HG03457 (cell line): ENCODE measurements at regions not wholly inside any gene's neighbourhood (a gene's known extent, or its start where the extent isn't known, plus 50 kb on each side); places are given as distances from the start of the nearest gene placed in this dataset.

Experiments
- ATAC-seq: cut with Tn5 transposase; IDR thresholded peaks from one replicate; pipeline ENCODE4 v1.9.1; 2021; ENCODE audit warnings: moderate number of reproducible peaks; ENCODE audit not compliant: unreplicated experiment

DNA sequence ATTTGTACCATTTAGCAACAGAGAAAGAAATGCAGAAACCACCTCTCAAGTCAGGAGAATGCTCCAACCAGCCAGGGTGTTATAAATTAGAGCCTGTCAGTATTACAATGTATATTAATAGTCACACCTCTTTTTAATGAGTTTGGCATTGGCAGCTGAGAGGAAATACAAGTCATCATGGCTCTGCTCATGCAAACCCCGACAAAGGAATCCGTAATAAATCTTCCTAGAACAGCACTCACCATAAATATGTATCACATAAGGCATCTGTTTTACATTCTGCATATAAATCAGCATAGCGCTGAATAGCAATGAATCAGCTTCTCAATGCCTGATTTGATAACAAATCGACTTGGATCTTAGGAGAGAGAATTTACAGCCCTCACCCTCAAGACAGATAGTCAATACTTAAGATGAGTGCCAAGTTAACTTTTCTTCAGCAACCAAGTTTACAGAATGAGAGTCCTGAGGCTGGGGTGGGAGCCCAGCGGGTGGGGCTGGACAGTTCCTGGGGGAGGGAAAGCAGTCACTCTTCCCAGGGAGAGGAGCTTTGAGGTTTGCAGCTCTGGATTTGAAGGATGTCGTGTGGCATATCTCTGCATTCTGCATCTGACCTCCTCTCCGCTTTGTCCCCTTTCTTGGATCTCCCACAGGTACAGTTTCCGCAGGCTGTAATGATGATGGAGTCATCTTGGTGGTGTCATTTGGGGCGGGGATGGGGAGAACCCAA is 1034.4 kb upstream of the NR2F2 start:
- ATAC-seq: no peak

DNA sequence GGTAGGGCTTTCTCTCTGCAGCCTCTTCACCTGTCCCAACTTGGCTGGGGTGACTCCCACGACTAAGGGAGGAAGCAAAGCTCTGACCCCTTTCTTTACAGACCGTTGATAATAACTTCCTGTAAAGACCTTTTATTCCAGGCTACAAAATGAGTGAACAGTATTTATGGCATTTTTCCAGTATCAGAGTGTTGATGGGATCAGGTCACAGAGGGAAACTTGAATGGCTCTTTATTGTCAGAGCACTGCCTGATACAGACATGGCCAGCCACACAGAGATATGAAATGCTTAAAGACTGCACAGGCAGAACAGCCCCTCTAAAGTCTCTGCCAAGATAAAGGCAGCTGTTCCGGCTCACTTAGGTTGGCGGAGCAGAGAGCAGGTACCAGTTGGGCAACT is 1033.9 kb upstream of the NR2F2 start:
- ATAC-seq: no peak

DNA sequence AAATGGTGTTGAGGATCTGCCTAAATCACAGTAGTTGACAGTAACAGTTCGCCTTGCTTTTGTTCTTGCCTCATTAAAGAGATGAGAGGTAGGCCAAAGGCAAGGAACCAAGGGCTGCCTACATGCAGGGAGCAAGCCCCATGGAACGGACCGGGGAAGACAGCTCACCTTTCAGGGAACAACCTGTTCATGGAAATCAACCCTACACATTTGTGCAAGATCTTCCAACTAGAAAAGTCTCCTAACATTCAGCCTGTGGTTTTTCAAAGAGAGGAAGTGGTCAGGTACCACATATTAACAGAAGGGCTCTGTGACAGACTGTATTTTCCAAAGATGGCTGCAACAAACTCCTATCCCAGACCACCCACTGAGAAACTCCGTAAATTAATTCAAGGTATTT is 1031.8 kb upstream of the NR2F2 start:
- no peak for ATAC-seq

- ATAC-seq: no peak
Observed at GRCh38 chr15:95300958-95301357, 1029.5 kb upstream of the NR2F2 start.

GRCh38 chr15:95302206-95302605 is 1028.3 kb upstream of the NR2F2 start:
- no peak for ATAC-seq

DNA sequence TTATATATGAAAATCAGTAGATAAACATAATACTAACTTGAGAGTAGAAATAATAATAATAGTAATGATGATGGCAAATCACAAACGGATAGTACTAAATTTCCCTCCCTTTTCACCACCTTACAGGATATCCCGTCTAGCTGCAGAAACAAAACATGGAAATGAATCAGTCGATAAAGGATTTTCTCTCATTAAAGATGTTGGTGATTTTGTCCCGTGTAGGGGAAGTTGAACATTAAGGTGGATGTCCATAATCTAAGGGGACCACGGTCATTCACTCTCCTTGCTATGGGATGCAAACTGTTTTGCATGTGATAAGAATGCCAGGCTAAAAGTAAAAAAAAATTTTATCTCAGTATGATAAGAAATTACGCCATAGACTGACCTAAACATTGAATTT is 1027.7 kb upstream of the NR2F2 start:
- no peak for ATAC-seq

DNA sequence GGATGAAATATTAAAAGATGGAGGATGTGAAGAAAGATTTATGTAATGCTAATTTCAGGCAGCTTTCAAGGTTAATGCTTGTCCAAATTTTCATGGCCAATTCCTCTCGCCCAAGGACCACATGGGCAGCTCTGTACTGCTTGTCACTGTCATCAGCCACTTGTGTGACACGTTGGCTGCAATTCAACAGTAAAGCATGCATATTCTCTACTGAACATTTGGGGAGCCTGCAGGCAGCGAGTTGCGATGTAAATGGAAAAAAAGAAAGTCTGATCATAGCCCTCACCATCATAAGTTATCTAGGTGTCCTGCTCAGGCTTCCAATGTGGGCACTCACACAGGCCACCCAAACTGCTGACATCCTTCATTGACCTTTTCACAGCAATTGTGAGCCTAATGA is 1026.8 kb upstream of the NR2F2 start:
- no peak for ATAC-seq

- ATAC-seq: no peak
Observed at GRCh38 chr15:95304151-95304946, 1026.2 kb upstream of the NR2F2 start.

DNA sequence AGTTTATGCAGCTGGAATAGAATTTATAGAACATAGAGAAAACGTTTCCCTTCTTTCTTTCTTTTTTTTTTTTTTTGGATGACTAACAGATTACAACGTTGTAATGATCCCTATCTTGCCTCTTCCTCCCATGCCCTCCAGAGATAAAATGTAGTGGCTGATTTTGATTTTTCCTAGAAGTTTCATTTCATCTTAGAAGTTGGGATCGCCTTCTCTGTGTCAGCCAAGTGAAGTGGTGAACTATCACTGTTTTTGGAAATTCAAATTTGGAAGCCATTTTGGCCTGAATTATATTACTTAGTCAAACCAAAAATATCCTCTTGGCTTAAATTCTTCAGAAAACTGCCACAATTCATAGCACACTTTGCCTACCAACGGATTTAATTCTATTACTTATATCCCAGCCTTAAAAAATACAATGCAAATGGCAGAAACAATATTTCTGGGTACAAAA is 1025.5 kb upstream of the NR2F2 start:
- no peak for ATAC-seq

DNA sequence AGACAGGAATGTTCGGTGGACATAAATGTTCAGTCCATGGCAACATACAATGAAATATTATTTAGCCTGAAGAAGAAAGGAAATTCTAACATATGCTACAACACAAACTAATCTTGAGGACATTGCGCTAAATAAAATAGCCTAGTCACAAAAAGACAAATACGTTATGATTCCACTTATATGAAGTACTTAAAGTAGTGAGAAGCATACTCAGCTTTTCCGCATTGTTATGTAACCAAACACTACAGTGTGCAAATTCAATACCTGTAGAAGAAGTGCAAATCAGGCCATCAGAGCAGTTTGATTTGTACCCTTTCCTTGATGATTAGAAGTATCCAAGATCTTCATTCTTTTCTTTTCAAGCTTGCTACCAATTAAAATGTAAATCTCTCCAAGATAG is 1023.4 kb upstream of the NR2F2 start:
- no peak for ATAC-seq

- ATAC-seq: no peak
Observed at GRCh38 chr15:95319242-95319641, 1011.3 kb upstream of the NR2F2 start.

GRCh38 chr15:95323796-95324195 is 1006.7 kb upstream of the NR2F2 start:
- no peak for ATAC-seq

DNA sequence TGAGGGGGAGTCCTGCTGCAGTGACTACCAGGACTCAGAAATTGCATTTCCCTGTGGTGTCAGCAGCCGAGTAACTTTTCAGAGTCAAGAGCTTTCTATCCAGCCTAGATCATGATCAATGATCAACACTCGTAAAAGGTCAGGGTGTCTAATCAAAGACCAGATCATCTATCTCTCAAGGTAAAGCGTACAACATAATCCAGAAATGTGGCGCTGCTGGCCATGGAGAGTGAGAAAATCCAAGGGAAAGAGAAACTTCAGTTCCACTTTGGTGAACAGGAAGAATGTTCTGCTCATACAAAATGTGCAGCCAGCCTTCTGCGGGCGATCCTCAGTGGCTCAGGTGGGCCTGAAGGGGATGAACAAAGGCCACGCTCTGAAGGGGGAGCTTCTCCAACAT is 1005.8 kb upstream of the NR2F2 start:
- ATAC-seq: no peak

DNA sequence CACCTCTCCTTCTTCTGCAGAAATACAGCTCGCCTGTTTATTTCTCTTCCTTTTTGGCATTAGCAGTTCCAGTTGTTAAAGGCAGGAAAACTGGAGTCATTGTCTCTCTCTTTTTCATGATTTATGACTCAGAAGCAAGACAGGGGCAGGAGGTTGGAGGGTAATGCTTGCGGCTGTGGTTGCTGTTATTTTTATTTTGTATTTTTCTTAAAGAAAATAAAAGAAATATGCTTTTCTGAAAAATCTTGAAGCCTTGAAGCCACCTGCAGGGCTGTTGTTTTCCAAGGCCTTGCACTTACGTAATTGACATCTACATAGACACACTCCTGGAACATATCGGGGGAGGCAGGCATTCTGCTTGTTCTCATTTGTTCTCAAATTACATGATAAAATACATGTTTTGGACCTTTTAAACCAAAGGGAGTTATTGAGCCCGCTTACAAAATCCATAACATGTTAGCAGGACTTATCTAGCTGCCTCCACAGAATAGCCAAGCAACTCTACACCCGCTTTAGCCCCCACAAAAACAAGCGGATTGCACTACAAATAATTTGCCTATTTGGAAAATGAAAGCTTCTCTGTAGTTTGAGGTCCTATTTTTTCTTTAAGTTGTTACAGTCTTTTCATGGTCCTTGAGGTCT is 1004.6 kb upstream of the NR2F2 start:
- no peak for ATAC-seq

- ATAC-seq: no peak
Observed at GRCh38 chr15:95326431-95327182, 1003.9 kb upstream of the NR2F2 start.

DNA sequence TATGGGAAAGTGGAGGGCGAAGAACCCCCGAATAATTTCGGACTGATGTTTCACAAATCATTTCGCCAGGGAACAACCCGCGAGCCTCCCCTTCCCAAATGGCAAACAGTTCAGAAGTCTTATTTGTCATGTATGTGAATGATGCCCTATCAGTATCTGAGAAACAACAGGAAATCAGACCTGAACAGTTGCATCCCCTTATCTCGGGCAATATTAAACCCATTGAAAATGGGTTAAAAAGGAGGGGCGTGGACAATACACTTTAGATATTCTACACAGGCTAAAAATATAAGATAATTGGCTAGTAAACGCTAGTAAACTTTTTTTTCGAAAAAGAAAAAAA is 1003.3 kb upstream of the NR2F2 start:
- no peak for ATAC-seq

DNA sequence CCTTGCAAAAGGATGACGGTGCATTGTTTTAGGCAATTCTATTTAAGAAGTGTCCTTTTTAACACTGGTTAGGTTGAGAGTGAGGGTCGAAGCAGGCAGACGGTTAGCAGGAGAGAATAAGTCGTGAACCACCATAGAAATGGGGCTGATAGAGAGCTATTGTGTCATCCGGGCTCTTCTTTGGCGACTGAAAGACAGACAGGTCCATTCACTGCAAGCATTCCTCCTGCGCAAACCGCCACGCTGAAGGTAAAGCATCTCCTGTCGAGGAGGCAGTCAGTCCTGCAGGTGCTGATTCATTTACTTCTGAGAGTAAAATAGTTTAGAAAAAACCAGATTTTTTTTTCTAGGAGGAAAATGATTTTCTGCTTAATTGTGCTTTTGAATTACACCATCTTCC is 1002.8 kb upstream of the NR2F2 start:
- ATAC-seq: no peak

DNA sequence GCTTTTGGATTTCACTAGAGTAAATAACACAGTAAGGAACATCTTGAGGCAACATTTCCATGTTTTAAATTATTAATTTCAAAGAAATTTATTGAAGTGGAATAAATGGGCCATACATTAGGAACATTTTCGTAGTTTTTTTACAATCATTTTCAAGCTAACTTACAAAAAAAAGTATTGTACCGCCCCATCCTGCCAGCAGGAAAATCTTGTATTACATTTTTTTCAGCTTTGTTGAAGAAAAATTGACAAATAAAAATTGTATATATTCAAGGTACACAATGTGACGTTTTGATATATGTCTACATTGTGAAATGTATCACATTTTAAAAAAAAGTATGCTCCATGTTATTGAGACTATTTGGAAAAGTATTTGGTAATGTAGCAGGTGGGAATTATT is 1001.9 kb upstream of the NR2F2 start:
- ATAC-seq: no peak

- ATAC-seq: no peak
Observed at GRCh38 chr15:95329362-95329761, 1001.1 kb upstream of the NR2F2 start.

GRCh38 chr15:95341686-95342085 is 988.8 kb upstream of the NR2F2 start:
- ATAC-seq: no peak

DNA sequence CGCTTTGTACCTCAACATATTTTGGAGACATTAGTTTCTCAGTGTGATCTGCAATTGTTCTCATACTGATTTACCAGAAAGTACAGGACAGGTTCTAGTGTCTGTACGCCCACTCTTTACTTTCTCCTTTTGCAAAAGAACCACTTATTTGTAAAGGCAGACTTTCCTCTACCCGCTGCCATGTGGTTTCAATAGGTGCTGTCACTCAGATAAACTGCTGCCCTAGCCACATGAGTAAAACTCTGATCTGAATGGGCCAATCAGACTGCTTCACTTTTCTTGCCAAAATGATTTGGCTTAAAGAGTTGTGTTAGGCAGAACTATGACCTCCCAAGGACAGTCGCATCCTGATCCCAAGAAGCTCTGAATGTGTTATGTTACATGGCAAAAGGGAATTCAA is 984.6 kb upstream of the NR2F2 start:
- no peak for ATAC-seq
